ENCODE measurements at regions not wholly inside any gene's neighbourhood (a gene's known extent, or its start where the extent isn't known, plus 50 kb on each side); places are given as distances from the start of the nearest gene placed in this dataset.

DNA sequence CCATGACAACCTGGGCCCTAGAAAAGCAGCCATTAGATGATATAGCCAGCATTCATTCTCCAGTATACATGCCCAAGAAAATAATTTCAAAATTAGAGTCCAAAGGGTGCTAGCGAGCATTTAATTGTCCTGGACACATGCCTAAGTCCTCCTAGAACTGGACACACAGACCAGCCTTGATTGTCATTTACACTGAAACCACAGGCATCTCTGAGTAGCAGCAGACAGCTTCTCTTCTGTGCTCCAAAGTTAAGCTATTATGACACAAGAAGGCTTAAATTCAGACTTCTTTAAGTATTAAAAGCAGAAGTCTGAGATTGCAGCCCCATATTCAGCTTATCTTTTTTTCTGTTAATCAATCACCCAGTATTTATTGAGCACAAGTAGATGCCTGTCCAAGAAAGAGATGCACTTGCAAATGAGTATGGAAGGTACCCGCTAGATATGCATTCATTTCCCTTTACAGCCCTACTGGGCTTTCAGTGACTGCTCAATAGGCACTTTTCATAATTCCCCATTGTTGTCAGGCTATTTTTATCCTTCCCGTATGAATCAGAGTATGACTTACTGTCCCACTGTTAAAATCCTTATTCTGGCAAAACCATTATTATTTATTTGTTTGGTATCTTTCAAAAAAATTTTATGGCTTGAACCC, 374.1 kb downstream of the FBXW7 start:
- peak; percentile 26 to 70 for DNase-seq (ENCODE audit: low read depth in 2 of 2)

DNA sequence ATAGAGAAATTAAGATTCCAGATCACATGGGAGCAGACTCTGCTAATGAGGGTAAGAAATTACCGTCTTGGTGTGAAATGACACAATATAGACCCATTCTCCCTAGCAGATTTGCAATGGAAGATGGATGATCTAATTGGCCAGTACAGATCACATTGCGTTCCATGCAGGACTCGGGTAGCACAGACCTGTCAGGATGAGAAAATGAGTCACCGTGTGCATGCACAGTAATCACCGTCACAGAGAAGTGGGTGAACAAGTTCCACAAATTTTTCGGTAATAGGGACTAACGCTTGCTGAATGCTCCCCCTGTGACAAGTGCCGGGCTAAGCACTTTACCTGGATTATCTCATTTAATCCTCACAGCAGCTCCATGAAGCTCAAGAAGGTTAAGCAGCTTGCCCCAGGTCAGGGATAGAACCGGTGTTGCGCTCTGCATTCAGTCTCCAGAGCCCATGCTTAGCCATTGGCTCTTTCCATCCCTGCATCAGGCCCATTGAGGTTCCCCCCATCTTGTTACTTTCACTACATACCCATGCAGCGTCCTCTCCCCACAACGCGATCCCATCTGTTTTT, 375.6 kb downstream of the FBXW7 start:
- DNase-seq (ENCODE audit: low read depth in 2 of 2): no peak

DNA sequence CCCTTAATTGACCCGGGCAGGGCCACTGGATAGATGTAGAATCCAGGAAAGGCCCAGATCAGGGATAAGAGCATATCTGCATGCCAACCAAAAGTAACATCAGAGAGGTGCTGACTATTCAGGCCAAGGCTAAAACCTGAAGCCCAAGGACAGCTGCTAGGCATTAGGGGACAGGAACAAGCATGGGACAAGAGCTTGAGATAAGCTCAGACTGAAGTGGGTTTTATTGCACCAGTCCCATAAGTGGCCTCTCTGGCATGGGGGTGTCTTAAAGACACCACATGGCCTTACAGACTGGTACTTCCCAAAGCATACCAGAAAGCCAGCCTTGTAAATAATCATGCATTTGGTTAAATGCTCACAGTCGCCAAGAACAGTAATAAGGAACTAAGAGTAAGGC, 376.1 kb downstream of the FBXW7 start:
- no peak for DNase-seq (ENCODE audit: low read depth in 2 of 2)

DNA sequence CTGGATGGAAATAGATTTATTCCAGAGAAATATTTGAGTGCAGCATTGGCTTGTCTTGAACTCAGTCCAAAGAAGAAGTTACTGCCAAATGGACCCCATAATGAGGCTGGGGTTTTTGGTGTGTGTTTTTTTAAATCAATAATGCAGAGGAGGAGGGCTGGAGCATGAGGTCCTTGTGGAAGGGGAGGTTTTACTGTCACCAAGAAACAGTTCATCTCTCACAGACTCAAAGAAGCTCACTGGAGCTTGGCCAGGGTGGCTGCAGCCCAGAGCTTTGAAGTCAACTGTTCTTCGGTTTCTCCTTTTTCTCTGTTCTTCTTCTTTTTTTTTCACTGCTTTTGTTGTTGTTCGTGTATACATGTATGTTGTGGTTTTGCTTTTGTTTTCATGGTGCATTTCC, 377.7 kb downstream of the FBXW7 start:
- no peak for DNase-seq (ENCODE audit: low read depth in 2 of 2)

DNA sequence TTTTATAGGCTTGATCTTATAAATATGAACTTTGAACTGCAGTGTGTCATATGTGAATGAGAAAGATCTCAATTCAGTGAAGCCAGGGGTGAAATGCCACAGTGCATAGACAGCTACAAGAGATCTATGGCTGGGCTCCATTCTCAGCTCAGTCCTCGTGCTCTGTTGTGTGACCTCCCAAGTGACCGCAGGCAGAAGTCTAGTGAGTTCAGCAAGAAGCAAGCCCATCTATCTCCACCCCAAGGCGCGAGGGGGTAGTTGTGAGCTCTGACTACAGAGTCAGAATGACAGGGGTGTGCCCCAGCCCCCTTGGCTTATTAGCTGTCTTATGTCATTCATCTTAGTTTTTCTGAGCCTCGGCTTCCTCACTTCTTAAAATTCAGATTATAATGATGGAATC, 378.3 kb downstream of the FBXW7 start:
- DNase-seq (ENCODE audit: low read depth in 2 of 2): no peak

DNA sequence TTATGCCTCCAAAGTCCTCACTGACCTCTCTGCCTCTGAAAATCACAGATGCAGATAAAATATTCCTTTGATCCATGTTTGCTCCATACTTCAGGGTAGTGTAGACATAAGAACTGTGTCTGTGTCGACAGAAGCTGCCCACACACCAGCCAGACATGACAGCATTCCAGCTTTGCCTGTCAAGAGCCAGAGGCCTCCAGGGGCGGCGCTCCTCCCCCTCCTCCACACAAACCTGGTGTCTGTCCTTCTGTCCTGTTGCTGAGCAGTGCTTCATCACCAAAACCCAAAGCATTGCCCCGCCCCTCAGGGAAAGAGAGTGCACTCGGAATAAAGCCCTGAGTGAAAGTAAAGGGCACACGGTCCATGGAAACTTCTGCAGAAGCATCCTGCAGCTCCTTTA, 379.4 kb downstream of the FBXW7 start:
- DNase-seq (ENCODE audit: low read depth in 2 of 2): no peak

DNA sequence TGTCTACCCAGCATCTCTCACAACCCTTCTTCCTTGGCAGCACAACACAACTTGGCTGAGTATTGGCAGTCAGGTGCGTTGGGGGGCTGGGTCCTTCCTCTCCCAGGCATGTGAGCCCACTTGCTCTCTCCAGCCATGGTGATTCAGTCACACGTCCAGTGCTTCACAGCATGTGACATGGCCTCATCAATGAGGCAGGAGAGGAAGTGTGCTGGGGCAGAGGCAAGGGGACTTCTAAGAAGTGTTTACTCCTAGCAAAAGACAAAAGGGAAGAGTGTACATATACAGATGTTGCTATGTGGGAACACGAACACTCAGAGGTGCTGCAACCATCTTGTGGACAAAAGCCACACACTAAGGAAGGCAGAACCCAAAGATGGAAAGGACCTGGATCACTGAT, 380.8 kb downstream of the FBXW7 start:
- no peak for DNase-seq (ENCODE audit: low read depth in 2 of 2)

DNA sequence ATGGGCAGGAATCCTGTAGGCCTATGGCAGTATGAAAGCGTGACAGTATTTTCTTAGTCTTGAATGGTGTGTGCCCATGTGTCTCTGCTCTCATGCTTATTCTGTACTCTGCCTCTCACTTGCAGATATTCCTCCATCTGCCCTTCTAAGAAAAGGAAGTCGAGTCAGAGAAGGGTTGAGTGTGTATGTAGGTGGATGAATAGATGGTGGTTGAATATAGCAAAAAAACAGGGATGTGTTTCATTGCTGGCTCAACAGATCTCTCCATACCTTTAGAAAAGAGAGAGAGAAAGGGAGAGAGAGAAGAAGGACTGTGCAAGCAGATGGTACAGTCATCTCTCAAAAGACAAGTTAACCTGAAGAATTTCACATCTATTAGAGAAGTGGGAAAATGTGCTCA, 381.5 kb downstream of the FBXW7 start:
- DNase-seq (ENCODE audit: low read depth in 2 of 2): no peak

DNA sequence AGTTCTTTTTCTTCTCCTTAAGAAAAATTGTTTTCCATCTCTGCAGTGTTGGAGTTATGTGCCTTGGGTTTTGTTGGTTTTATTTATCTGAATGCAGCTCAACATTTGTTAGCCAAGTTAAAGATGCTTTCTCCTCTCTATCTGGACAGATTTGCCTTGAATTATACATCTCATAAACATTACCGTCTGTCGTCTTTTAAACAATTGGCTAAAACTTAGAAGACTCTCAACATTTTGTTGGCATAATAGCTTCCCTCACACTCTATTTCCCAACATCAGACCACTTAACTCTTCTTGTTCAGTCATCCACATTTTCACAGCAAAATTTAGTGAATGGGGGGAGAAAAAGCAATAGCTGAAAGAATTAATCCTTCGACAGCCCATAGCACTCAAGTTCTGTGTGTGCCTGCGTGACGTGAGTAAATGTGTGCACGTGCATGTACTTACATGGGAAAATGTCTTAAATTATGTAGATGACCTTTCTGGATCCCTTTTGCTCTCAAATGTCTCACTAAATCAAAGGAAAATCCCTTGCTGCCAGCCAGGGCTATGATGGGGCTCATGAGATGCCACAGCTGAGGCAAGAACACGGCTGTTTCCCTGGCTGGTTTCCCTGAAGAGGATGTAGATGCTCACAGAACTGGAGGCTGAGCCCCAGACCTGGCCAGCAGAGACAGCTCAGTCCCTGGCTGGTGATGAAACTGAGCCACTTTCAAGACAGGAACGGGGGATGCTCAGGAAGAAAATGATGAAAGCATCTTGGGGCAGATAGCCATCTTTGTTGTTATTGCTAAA, 382.2 kb downstream of the FBXW7 start:
- no peak for DNase-seq (ENCODE audit: low read depth in 2 of 2)

DNA sequence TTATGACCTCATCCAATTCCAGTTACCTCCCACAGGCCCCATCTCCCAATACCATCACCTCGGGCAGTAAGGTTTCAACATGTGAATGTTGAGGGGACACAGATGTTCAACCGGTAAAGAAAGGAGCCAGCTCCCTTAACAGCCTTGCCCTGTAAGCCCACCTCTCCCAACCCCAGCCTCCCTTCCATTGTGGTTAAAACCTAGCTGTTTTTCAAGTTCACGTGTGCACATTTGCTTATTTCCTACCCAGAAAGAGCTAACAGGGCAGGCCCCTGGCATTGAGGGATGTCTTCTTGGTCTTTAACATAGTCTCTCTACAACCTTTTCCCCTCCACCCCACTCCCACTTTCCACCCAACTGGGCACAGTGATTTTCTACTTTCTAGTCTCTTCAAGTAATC, 385.7 kb downstream of the FBXW7 start:
- DNase-seq (ENCODE audit: low read depth in 2 of 2): no peak

DNA sequence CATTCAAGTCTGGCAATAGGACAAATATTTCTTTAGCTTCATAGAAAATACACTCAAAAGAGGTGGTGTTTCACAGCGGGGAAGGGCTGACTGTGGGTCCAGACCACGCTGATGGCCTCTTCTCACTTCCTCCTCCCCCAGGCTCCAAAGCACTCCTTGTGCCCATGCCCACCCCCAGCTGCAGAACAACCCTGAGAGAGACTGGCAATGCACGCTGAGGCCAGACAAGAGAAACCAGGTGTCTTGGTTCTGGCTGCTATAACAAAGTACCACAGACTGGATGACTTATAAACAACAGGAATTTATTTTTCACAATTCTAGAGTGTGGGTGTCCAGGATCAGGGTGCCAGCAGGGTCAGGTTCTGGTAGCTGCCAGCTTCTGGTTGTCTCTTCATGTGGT, 386.1 kb downstream of the FBXW7 start:
- DNase-seq (ENCODE audit: low read depth in 2 of 2): no peak

DNA sequence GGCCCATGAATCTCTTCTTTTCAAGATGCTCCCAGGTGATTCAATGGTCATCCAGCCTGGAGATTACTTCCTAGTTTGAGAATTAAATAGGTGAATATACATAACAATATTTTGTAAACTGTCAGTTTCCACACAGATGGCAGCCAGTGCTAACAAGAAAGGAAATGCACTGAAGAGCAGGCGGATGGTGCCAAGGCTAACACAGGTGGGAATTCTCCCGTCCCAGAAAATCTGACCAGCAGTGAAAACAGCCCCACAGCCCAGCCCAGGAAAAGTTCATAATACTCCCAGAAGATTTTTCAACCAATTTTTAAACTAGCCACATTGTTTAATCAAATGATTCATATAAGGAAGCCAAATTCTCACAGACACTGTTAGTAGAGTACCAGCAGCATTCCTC, 387.2 kb upstream of the GATB start:
- DNase-seq (ENCODE audit: low read depth in 2 of 2): no peak

DNA sequence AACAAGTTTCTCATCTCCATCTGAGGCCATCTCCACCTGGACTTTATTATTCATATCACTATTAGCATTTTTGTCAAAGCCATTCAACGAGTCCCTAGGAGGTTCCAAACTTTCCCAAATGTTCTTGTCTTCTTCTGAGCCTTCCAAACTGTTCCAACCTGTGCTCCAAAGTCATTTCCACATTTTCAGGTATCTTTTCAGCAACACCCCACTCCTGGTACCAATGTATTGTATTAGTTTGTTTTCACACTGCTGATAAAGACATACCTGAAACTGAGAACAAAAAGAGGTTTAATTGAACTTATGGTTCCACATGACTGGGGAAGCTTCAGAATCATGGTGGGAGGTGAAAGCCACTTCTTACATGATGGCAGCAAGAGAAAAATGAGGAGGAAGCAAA, 385.4 kb upstream of the GATB start:
- no peak for DNase-seq (ENCODE audit: low read depth in 2 of 2)

DNA sequence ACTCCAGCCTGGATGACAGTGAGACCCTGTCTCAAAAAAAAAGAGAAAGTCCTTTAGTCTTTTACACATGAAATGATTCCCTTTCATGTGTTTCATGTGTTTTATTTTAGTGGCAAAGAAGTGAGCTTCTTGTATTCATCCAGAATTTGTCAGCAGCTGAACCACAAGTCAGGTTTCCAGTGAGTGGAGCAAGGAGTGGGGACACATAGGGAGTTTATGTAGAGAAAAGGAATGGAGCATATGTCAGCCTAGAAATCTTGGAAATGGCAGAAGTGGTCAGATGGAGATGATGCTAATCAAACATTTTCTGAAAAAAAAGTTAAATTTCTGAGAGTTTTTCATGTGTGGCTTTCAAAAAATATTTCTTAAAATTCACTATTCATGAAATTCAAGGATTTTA, 383.0 kb upstream of the GATB start:
- no peak for DNase-seq (ENCODE audit: low read depth in 2 of 2)

DNA sequence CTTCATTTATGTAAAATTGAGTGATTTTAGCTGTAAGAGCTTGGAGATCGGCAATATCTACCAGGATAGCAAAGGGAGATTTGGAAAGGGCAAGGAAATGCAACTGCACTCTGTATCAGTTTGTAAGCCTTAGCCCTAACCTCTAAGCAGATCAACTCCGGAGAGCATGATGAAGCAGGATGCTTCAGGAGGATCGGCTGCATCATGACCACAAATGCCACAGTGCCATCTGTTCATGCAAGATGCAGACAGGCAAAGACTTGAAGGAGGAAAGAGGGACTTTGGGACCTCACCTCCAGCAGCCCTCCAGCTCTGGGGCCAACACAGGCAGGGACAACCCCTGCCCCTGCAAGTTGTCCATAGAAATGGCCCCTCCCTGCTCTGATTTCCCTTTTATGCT, 377.6 kb upstream of the GATB start:
- no peak for DNase-seq (ENCODE audit: low read depth in 2 of 2)

DNA sequence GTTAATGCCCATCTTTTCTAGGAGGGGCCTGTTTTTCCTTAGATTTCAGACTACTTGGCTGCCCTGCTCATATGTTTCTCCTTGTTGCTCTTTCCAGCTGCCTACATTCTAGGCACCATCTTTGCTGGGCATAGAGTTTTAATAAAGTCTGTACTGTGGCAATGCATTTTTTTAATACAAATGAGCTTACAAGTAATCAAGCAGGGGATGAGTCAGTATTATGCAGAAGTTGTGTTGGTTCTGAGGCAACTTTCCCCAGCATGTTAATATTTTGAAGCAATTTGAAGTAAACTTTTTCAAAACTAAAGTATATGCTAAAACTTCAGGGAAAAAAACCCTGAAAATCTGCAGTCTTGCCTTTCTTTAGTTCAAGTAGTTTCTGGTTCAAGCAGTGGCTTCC, 372.0 kb upstream of the GATB start:
- no peak for DNase-seq (ENCODE audit: low read depth in 2 of 2)

DNA sequence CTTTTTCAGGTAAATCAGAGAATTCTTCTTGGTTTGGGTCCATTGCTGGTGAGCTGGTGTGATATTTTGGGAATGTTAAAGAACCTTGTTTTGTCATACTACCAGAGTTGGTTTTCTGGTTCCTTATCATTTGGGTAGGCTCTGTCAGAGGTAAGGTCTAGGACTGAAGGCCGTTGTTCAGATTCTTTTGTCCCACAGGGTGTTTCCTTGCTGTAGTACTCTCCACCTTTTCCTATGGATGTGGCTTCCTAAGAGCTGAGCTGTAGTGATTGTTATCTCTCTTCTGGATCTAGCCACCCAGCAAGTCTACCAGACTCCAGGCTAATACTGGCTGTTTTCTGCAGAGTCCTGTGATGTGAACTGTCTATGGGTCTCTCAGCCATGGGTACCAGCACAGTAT, 367.5 kb upstream of the GATB start:
- no peak for DNase-seq (ENCODE audit: low read depth in 2 of 2)

DNA sequence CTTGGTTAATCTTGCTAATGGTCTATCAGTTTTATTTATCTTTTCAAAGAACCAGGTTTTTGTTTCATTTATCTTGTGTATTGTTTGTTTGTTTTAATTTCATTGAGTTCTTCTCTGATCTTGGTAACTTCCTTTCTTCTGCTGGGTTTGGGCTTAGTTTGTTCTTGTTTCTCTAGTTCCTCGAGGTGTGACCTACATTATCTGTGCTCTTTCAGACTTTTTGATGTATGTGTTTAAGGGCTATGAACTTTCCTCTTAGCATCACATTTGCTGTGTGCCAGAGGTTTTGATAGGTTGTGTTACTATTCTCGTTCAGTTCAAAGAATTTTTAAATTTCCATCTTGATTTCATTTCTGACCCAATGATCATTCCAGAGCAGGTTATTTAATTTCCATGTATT, 365.4 kb upstream of the GATB start:
- DNase-seq (ENCODE audit: low read depth in 2 of 2): no peak

DNA sequence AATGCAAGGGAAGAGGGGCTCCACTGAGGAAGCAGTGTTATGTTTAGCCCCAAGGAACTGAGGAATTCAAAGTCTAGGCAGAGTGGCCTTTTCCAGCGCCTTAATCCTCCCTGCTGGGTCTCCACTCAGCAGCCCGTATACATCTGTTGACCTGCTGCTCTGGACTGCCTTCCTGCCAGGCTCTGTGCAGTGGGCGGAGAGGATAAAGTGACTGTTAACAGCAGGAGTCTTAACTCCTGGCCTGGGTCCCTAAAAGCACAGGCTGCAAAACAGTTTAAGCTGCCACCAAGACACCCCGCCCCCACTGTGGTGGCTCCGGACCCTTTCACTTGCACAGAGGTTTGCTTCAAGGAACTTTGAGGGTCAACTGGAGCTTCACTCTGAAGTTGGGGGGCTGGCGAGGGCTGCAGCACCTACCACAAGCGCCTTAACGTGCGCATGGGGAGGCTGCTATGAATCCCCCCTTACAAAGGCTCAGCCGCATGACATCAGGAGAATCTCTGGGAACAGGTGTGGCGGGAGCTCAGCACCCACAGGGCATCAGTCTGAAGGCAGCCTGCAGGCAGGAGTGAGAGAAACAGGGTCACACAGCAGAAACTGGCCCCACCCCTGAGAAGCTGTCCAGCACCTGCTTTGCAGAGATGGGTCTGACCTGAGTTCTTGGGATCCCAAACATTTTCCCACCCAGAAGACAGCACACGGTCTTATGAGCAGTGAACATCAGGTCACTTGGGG, 358.2 kb upstream of the GATB start:
- no peak for DNase-seq (ENCODE audit: low read depth in 2 of 2)

DNA sequence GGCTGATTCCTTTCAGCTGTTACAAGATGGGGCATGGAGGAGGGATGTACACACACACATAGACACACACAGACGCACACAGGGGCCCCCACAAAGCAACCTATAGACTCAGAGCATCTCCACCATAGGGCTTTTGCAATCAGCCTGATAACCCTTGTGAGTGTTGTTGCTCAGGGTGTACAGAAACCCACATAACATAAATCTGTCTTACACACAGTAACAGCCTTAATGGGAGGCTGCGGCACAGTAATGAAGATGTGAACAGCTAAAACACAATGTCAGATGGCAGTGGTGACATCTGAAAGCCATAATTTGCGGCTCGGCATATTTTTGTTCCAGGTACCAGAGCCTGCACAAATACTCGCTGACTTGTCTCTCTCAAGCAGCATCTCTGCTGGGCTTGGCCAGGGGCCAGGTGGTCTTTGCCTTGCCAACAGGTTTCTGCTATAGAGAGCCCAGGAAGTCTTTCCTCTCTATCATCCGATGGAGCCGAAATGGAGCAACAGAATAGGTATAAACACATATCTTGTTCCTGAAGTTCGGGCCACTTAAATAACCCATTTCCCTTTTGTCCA, 357.2 kb upstream of the GATB start:
- no peak for DNase-seq (ENCODE audit: low read depth in 2 of 2)

DNA sequence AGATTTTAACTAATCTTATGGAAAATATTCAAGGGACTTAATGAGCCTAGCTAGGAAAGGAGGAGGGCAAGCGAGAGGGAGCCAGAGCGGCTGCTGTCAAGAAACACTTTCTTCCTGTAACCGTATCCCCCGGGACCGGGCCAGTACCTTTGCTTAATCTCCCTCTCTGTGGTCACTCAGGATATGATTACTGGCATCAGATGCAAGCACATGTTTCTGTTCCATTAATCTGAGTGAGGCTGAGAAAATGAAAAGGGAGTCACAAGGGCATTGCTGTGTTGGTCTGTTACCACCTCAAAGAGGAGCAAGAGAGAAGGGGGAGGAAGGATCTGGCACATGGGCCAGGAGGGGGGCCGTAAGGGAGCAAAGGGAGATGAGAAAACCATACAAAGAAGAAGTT, 356.7 kb upstream of the GATB start:
- no peak for DNase-seq (ENCODE audit: low read depth in 2 of 2)

DNA sequence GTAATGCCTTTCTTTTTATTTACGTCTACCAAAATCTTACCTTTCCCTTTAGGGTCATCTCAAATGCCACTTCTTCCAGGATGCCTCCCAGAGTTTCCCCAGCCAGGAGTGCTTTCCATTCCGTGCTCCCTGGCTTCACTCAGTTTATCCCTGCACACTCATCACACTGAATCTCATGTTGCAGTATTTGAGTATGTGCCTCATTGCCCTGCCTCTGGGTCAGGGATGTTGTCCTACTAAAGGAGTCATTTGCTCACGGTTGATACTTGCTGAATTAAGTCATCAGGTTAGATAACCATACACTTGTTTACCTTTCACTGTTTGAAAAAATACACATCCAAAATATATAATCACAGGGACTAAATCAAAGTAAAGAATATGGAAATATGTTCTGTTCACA, 356.2 kb upstream of the GATB start:
- no peak for DNase-seq (ENCODE audit: low read depth in 2 of 2)
